Esophagus squamous epithelium (tissue), 5 donors: ENCODE measurements at regions not wholly inside any gene's neighbourhood (a gene's known extent, or its start where the extent isn't known, plus 50 kb on each side); places are given as distances from the start of the nearest gene placed in this dataset.

Experiments used
- DNase-seq: peaks from one replicate; lab custom pipeline; 2025; lab: John Stamatoyannopoulos, UW
- H3K27ac ChIP-seq, 4 donors: fragments of 200-600 bp; sonication (generic); one replicate each; pipeline ENCODE4 v1.5.1; 2016 to 2019; ENCODE audit warnings: mild to moderate bottlenecking in 1 of 4
- H3K27me3 ChIP-seq, 4 donors: fragments of 200-600 bp; sonication (generic); 1 replicate in 3 of 4; 2 replicates in 1 of 4; pipeline versions ENCODE4 v1.5.1 to v1.6.0; 2017 to 2021; ENCODE audit warnings: antibody characterized with exemption in 1 of 4
- H3K36me3 ChIP-seq, 3 donors: fragments of 200-600 bp; sonication (generic); one replicate each; pipeline ENCODE4 v1.5.1; 2016 to 2019
- H3K4me1 ChIP-seq, 3 donors: fragments of 200-600 bp; sonication (generic); one replicate each; pipeline ENCODE4 v1.5.1; 2017 to 2019
- H3K4me3 ChIP-seq, 4 donors: fragments of 200-600 bp; sonication (generic); 1 replicate in 3 of 4; 2 replicates in 1 of 4; pipeline ENCODE4 v1.5.1; 2016 to 2019; ENCODE audit warnings: mild to moderate bottlenecking in 2 of 4, moderate library complexity in 1 of 4
- H3K9me3 ChIP-seq, 3 donors: fragments of 200-600 bp; sonication (generic); one replicate each; pipeline ENCODE4 v1.5.1; 2016 to 2019
- POLR2A ChIP-seq, 4 donors: fragments of 450-650 bp; IDR thresholded peaks; one replicate each; pipeline ENCODE4 v1.6.1; 2017; ENCODE audit warnings: antibody characterized with exemption in 4 of 4, mild to moderate bottlenecking in 4 of 4, moderate library complexity in 3 of 4
- WGBS, 2 donors: methylation state at CpG; one replicate each; pipeline ENCODE4 v1.1.5; 2018; 5-methylcytosine and 5-hydroxymethylcytosine counted together
- intact Hi-C: fragments of 100-400 bp; cut with DNase I; formaldehyde crosslinking; loops from one replicate; pipeline ENCODE4 v1.15.0; 2022
- TF ChIP-seq, protein P1 (sequence below), 6 experiments: fragments of 450-650 bp in 4 of 6; fragments of 200-600 bp in 2 of 6; sonication (generic) in 2 of 6; IDR thresholded peaks; one replicate each; pipeline ENCODE4 v1.5.1; 2016 to 2019; ENCODE audit warnings: antibody characterized with exemption in 6 of 6, mild to moderate bottlenecking in 4 of 6, moderate library complexity in 4 of 6
- donor health status: DM: yes; HTN: yes; CAD: no.

DNA sequence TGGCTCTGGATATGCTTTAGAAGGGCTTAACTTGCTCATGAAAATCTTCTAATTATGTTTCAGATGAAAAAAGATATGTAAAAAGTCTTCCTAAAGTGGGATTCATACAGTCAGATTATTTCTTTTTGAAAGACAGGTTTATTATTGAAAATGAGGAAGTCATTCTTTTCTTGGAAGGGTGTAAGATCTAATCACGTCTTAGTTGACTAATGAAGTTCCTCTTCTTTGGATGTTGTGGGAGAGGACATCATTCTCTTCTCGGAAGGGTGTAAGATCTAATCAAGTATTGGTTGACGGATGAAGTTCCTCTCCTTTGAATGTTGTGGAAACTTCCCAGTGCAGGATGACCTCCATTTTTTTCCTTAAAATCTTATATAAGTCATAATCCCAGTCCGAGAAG lies 74.9 kb downstream of the ALG10 start:
- WGBS, 2 donors = 41 to 60% methylated on average over 4 of the region's 4 CpGs
- intact Hi-C loops = no loop called here
- no peak for DNase-seq

DNA sequence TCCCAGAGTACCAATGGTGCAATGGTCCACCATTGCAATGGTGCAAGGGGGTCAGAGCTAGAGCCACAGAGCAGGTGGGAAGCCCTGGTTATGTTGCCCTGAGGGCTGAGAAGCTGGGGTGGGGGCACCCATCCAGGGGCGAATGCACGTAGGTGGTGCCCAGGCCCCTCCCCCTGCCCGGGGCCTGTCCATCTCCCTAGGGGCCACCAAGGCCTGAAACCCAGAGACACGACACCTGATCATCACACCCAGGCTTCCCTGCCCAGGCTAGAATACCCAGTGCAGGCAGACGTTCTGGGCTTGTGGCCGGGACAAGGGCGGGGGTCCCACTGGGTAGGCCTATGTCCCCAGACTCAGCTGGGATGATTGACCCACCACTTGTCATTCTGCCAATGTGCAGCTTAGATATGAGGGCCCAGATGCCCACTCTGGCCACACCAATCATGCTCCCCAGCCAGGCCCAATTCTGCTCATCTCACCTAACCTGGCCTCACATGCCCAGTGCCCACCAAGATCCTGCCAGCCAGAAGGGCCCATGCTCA lies 83.2 kb downstream of the ALG10 start:
- H3K36me3 ChIP-seq = no peaks in the 10 kb centered on the region
- no peak for TF ChIP-seq POLR2A (IDR thresholded peaks at IDR 0.05)
- H3K4me1 ChIP-seq = no peaks in the 10 kb centered on the region
- no peak overlapping the region for H3K4me3 ChIP-seq
- no peak overlapping the region for H3K27ac ChIP-seq
- H3K9me3 ChIP-seq = no peaks in the 10 kb centered on the region
- intact Hi-C loops = no loop called here
- H3K27me3 ChIP-seq = peaks cover 0 to 41% (median 0%) of the 10 kb centered on the region in 4 donors
- WGBS, 2 donors = 46 to 68% methylated on average over 3 to 6 of the region's 7 CpGs
- no peak for DNase-seq

More for the DNA sequence above, 74.9 kb downstream of the ALG10 start:
- Histone ChIP-seq H3K9me3 (no peaks in the 10 kb centered on the region), H3K36me3 (no peaks in the 10 kb centered on the region), H3K27ac (no peak overlapping the region), H3K27me3 (no peaks in the 10 kb centered on the region), H3K4me1 (no peaks in the 10 kb centered on the region), H3K4me3 (no peak overlapping the region)
- TF ChIP-seq POLR2A (IDR thresholded peaks at IDR 0.05) = no peak
- TF ChIP-seq, protein P1, sequence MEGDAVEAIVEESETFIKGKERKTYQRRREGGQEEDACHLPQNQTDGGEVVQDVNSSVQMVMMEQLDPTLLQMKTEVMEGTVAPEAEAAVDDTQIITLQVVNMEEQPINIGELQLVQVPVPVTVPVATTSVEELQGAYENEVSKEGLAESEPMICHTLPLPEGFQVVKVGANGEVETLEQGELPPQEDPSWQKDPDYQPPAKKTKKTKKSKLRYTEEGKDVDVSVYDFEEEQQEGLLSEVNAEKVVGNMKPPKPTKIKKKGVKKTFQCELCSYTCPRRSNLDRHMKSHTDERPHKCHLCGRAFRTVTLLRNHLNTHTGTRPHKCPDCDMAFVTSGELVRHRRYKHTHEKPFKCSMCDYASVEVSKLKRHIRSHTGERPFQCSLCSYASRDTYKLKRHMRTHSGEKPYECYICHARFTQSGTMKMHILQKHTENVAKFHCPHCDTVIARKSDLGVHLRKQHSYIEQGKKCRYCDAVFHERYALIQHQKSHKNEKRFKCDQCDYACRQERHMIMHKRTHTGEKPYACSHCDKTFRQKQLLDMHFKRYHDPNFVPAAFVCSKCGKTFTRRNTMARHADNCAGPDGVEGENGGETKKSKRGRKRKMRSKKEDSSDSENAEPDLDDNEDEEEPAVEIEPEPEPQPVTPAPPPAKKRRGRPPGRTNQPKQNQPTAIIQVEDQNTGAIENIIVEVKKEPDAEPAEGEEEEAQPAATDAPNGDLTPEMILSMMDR (IDR thresholded peaks at IDR 0.05) = no peak

DNA sequence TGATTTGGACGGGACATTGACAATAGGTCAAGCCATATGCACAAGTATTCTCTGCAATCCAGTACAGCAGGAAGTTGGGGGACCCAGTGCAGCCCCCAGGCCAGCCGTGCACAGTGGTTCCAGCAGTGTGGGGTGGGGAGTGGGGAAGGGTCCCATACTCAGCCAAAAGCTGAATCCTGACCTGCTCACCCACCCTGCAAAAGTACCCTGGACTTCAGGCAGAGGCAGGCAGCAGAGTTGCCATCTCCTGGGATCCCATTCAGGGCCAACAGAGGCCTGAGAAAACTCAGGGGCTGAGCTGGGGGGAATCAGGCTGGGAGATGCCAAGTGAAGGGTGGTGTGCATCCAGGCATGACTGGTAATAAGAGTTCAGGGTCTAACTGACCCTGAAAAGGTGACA lies 83.9 kb downstream of the ALG10 start:
- TF ChIP-seq, protein P1 (IDR thresholded peaks at IDR 0.05) = no peak
- no peak for TF ChIP-seq POLR2A (IDR thresholded peaks at IDR 0.05)
- H3K4me3 ChIP-seq = no peak overlapping the region
- H3K27me3 ChIP-seq = peaks cover 0 to 41% (median 0%) of the 10 kb centered on the region in 4 donors
- H3K27ac ChIP-seq = no peak overlapping the region
- 29% methylated on average over 1 of the region's 2 CpGs; no CpG with 5 or more reads in 1 of the 2 donors for WGBS, 2 donors
- no peaks in the 10 kb centered on the region for H3K4me1 ChIP-seq
- no peaks in the 10 kb centered on the region for H3K36me3 ChIP-seq
- H3K9me3 ChIP-seq = no peaks in the 10 kb centered on the region
- intact Hi-C loops = no loop called here
- no peak for DNase-seq

DNA sequence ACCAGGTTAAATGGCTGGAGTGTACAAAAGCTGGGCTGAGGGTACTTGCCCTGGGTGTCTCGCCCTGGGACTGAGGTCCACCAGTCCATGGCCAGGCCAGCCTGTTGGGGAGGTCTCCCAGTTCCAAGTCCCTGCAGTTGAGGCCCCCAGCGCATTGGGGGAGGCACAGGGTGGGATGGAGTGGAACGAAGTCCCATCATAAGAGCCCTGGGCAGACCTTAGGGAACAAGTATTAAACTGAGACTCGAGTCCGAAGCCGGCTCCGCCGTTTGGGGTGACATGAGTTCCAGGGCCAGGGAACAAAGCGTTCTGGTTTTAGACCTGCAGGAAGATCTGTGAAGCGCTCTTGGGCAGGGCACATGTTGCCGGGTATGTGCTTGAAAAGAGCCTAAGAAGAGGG lies 84.7 kb downstream of the ALG10 start:
- no peak for DNase-seq
- intact Hi-C loops = no loop called here
- no peak overlapping the region for H3K4me3 ChIP-seq
- no peak for TF ChIP-seq POLR2A (IDR thresholded peaks at IDR 0.05)
- TF ChIP-seq, protein P1 (IDR thresholded peaks at IDR 0.05) = no peak
- 89 to 90% methylated on average over 9 to 11 of the region's 11 CpGs for WGBS, 2 donors
- H3K27ac ChIP-seq = no peak overlapping the region
- peaks cover 0 to 41% (median 0%) of the 10 kb centered on the region in 4 donors for H3K27me3 ChIP-seq
- no peaks in the 10 kb centered on the region for H3K9me3 ChIP-seq
- H3K36me3 ChIP-seq = no peaks in the 10 kb centered on the region
- H3K4me1 ChIP-seq = no peaks in the 10 kb centered on the region

DNA sequence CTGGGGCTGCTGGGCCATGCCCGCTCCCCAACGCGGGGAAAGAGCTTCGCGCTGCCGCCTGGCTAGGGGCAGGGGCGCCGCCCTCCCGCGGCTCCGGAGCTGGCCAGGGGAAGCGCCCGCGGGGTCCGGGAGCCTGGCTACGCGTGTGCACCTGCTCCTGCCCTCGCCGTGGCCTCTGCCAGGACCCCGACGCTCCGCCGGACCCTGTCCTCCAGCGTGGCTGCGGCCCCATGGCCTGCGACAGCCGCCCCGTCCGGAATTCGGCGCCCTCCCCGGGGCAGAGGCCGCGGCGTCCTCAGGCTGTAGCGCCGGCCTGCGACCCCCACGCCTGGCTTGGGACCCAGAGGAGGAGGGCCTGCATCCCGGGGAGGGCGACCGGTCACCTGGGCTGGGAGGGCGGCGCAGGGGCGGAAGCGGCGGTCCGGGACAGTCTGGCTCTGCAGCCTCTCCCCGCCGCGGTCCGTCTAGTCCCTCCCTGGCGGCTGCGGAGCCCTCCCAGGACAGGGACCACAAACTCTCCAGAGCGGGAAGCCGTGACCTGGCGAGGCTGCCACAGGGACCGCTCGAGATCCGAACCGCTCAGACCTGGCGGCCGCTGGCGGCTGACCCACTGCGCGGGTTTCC lies 85.6 kb downstream of the ALG10 start:
- Histone ChIP-seq H3K36me3 (no peaks in the 10 kb centered on the region), H3K4me3 (no peak overlapping the region), H3K4me1 (no peaks in the 10 kb centered on the region), H3K27ac (no peak overlapping the region), H3K9me3 (no peaks in the 10 kb centered on the region), H3K27me3 (peaks cover 0 to 41% (median 0%) of the 10 kb centered on the region in 4 donors)
- DNase-seq = no peak
- intact Hi-C loops = no loop called here
- no CpG with 5 or more reads among the region's 66 CpGs for WGBS, 2 donors
- TF ChIP-seq, protein P1 (IDR thresholded peaks at IDR 0.05) = no peak
- TF ChIP-seq POLR2A (IDR thresholded peaks at IDR 0.05) = no peak
